ENCODE measurements at regions not wholly inside any gene's neighbourhood (a gene's known extent, or its start where the extent isn't known, plus 50 kb on each side); places are given as distances from the start of the nearest gene placed in this dataset.

- TF ChIP-seq USF1 (IDR thresholded peaks at IDR 0.05; ENCODE audit: borderline replicate concordance, low read depth) (no peak), ELF1 (IDR thresholded peaks at IDR 0.05) (no peak), EP300 (IDR thresholded peaks at IDR 0.05; ENCODE audit: borderline replicate concordance in 1 of 2, low read depth in 1 of 2, low read length in 1 of 2) (no peak), PBX3 (IDR thresholded peaks at IDR 0.05) (no peak)
These were observed 65.3 kb upstream of the ADAMTS2 start (continued) for GRCh38 chr5:179410291-179411160.

GRCh38 chr5:179409806-179410205, 64.5 kb upstream of the ADAMTS2 start:
- WGBS (ENCODE audit: low lambda C conversion rate), result 83% methylated on average over 5 of the region's 7 CpGs
- Histone ChIP-seq H3K4me3 (ENCODE audit: low read depth in 2 of 2, low read length in 1 of 2) (no peak overlapping the region), H3K4me2 (no peak overlapping the region), H3K9me3 (no peaks in the 10 kb centered on the region), H3K9me2 (no peaks in the 10 kb centered on the region), H3K79me2 (ENCODE audit: insufficient read depth) (no peaks in the 10 kb centered on the region), H2AFZ (ENCODE audit: low read depth) (no peak overlapping the region), H3K27me3 (ENCODE audit: insufficient read depth) (no peaks in the 10 kb centered on the region), H3K4me1 (ENCODE audit: control insufficient read depth in 1 of 2, insufficient read depth in 2 of 2, low read depth in 1 of 2, low read length in 1 of 2) (peaks cover 0 to 84% of the 10 kb centered on the region in 2 experiments; a peak in 1 of 4 replicates), H4K20me1 (ENCODE audit: insufficient read depth) (no peaks in the 10 kb centered on the region), H3K9ac (no peak overlapping the region), H3K27ac (ENCODE audit: low read depth in 2 of 2, low read length in 1 of 2) (peak overlapping the region in 1 of 2 experiments; percentile 83; a peak in 1 of 4 replicates), H3F3A (replicated peaks; ENCODE audit: insufficient read depth) (no peaks in the 10 kb centered on the region), H3K36me3 (replicated peaks in 1 of 2; ENCODE audit: control insufficient read depth in 1 of 2, insufficient read depth in 2 of 2, low read length in 1 of 2) (no peaks in the 10 kb centered on the region)
- POLR2A ChIA-PET, result no interaction called here
- TF ChIP-seq RCOR1 (IDR thresholded peaks at IDR 0.05; ENCODE audit: low read length) (no peak), CTCF (IDR thresholded peaks at IDR 0.05) (no peak), USF1 (IDR thresholded peaks at IDR 0.05; ENCODE audit: borderline replicate concordance, low read depth) (no peak), POLR2AphosphoS5 (IDR thresholded peaks at IDR 0.05; ENCODE audit: low read depth, low read length) (no peak), EZH2phosphoT487 (IDR thresholded peaks at IDR 0.05; ENCODE audit: borderline replicate concordance, low read depth) (no peak), SMC3 (IDR thresholded peaks at IDR 0.05; ENCODE audit: low read depth, low read length) (no peak), ELF1 (IDR thresholded peaks at IDR 0.05) (no peak), EP300 (IDR thresholded peaks at IDR 0.05; ENCODE audit: borderline replicate concordance in 1 of 2, low read depth in 1 of 2, low read length in 1 of 2) (no peak), TEAD4 (IDR thresholded peaks at IDR 0.05; ENCODE audit: borderline replicate concordance, insufficient read depth) (no peak), ZBTB33 (IDR thresholded peaks at IDR 0.05; ENCODE audit: borderline replicate concordance, low read depth) (no peak), USF2 (IDR thresholded peaks at IDR 0.05; ENCODE audit: borderline replicate concordance, low read depth, low read length) (no peak), GABPA (IDR thresholded peaks at IDR 0.05; ENCODE audit: low read depth) (no peak), MAX (IDR thresholded peaks at IDR 0.05; ENCODE audit: low read depth) (no peak), FOSL2 (IDR thresholded peaks at IDR 0.05; ENCODE audit: borderline replicate concordance, low read depth) (no peak), GATA2 (CRISPR knock-in tag; IDR thresholded peaks at IDR 0.05) (no peak), YY1 (IDR thresholded peaks at IDR 0.05; ENCODE audit: low read depth) (no peak)
- CTCF ChIA-PET, result no interaction called here
- no peak for DNase-seq

All from SK-N-SH (cell line).